Spleen (tissue), 7 donors: ENCODE measurements at regions not wholly inside any gene's neighbourhood (a gene's known extent, or its start where the extent isn't known, plus 50 kb on each side); places are given as distances from the start of the nearest gene placed in this dataset.

Source experiments
- CTCF ChIP-seq, 11 experiments: fragments of 200-600 bp in 7 of 11; fragments of 450-650 bp in 4 of 11; sonication (generic) in 4 of 11; IDR thresholded peaks in 8 of 11; conservative IDR thresholded peaks in 3 of 11; 1 replicate in 7 of 11; 2 replicates in 4 of 11; pipeline versions ENCODE4 v1.4.0 to v1.8.0; 2016 to 2021; ENCODE audit warnings: antibody characterized with exemption in 11 of 11, inconsistent platforms in 4 of 11, mild to moderate bottlenecking in 1 of 11
- POLR2A ChIP-seq, 3 donors: fragments of 450-650 bp; IDR thresholded peaks; one replicate each; pipeline ENCODE4 v1.5.1; 2017; ENCODE audit warnings: antibody characterized with exemption in 3 of 3, mild to moderate bottlenecking in 1 of 3
- POLR2AphosphoS5 ChIP-seq, 3 donors: sonication (generic); formaldehyde crosslinking; IDR thresholded peaks; one replicate each; pipeline ENCODE4 v1.5.1; 2017; ENCODE audit warnings: antibody characterized with exemption in 3 of 3
- donor health status: DM: no; HTN: no; CAD: no; lungs with moderate emphysema.
- donor health status: DM: no; HTN: no; CAD: no.
- donor health status: DM: no; HTN: no; CAD: no.

- no peak for TF ChIP-seq POLR2A (IDR thresholded peaks at IDR 0.05)
- TF ChIP-seq CTCF (IDR thresholded peaks at IDR 0.05 in 8 of 11, conservative IDR thresholded peaks at IDR 0.05 in 3 of 11) = no peak
- TF ChIP-seq POLR2AphosphoS5 (IDR thresholded peaks at IDR 0.05) = no peak
Observed at GRCh38 chr1:95642035-95642434, 408.0 kb downstream of the RWDD3 start.
